Type B pancreatic cell (in vitro differentiated cells): ENCODE measurements at regions not wholly inside any gene's neighbourhood (a gene's known extent, or its start where the extent isn't known, plus 50 kb on each side); places are given as distances from the start of the nearest gene placed in this dataset.

Experiments
- DNase-seq: peaks from one replicate; pipeline ENCODE4 v3.0.0; 2021; ENCODE audit warnings: mixed read lengths; ENCODE audit not compliant: unreplicated experiment; ENCODE audit errors: extremely low spot score
- H3K27ac Mint-ChIP-seq: 2 replicates; pipeline ENCODE4 v1.8.0; 2021; ENCODE audit warnings: mild to moderate bottlenecking, mixed read lengths
- H3K27me3 Mint-ChIP-seq: 2 replicates; pipeline ENCODE4 v1.8.0; 2021; ENCODE audit warnings: mixed read lengths
- H3K36me3 Mint-ChIP-seq: 2 replicates; pipeline ENCODE4 v1.8.0; 2021; ENCODE audit warnings: mixed read lengths
- H3K4me1 Mint-ChIP-seq: one replicate; pipeline ENCODE4 v1.8.0; 2021; ENCODE audit warnings: mixed read lengths; ENCODE audit not compliant: unreplicated experiment
- H3K4me3 Mint-ChIP-seq: 2 replicates; pipeline ENCODE4 v1.8.0; 2021; ENCODE audit warnings: mild to moderate bottlenecking, mixed read lengths
- H3K9me3 Mint-ChIP-seq: 2 replicates; pipeline ENCODE4 v1.8.0; 2021; ENCODE audit warnings: mixed read lengths
- CTCF ChIP-seq: fragments of 200-600 bp; sonication (generic); conservative IDR thresholded peaks from 2 replicates; pipeline ENCODE4 v1.5.0; 2021; ENCODE audit warnings: antibody characterized with exemption, mild to moderate bottlenecking

- H3K27ac Mint-ChIP-seq = no peak overlapping the region
- H3K4me1 Mint-ChIP-seq = no peaks in the 10 kb centered on the region
- no peak for DNase-seq
- no peaks in the 10 kb centered on the region for H3K36me3 Mint-ChIP-seq
- no peaks in the 10 kb centered on the region for H3K27me3 Mint-ChIP-seq
- no peaks in the 10 kb centered on the region for H3K9me3 Mint-ChIP-seq
- TF ChIP-seq CTCF = no peak
- no peak overlapping the region for H3K4me3 Mint-ChIP-seq
These were observed 544.3 kb upstream of the CNKSR2 start for GRCh38 chrX:20829665-20830491.

- Mint-ChIP-seq H3K4me1 (no peaks in the 10 kb centered on the region), H3K9me3 (no peaks in the 10 kb centered on the region), H3K27ac (no peak overlapping the region), H3K36me3 (no peaks in the 10 kb centered on the region), H3K27me3 (no peaks in the 10 kb centered on the region), H3K4me3 (no peak overlapping the region)
- TF ChIP-seq CTCF = no peak
- DNase-seq = no peak
These were observed 548.2 kb upstream of the CNKSR2 start for GRCh38 chrX:20825984-20826383.

- Mint-ChIP-seq H3K9me3 (peaks cover 5% of the 10 kb centered on the region), H3K27ac (no peak overlapping the region), H3K4me1 (no peaks in the 10 kb centered on the region), H3K36me3 (no peaks in the 10 kb centered on the region), H3K4me3 (no peak overlapping the region), H3K27me3 (no peaks in the 10 kb centered on the region)
- no peak for TF ChIP-seq CTCF
- no peak for DNase-seq
These were observed 537.3 kb upstream of the RPS6KA3 start for GRCh38 chrX:20803971-20804370.

GRCh38 chrX:20802036-20802435 lies 535.3 kb upstream of the RPS6KA3 start:
- no peak for TF ChIP-seq CTCF
- H3K36me3 Mint-ChIP-seq = no peaks in the 10 kb centered on the region
- H3K27ac Mint-ChIP-seq = no peak overlapping the region
- H3K4me1 Mint-ChIP-seq = no peaks in the 10 kb centered on the region
- no peaks in the 10 kb centered on the region for H3K27me3 Mint-ChIP-seq
- peaks cover 5% of the 10 kb centered on the region for H3K9me3 Mint-ChIP-seq
- no peak overlapping the region for H3K4me3 Mint-ChIP-seq
- DNase-seq = no peak

- H3K27ac Mint-ChIP-seq = no peak overlapping the region
- H3K4me3 Mint-ChIP-seq = no peak overlapping the region
- no peak for DNase-seq
- H3K4me1 Mint-ChIP-seq = no peaks in the 10 kb centered on the region
- no peaks in the 10 kb centered on the region for H3K27me3 Mint-ChIP-seq
- peaks cover 5% of the 10 kb centered on the region for H3K9me3 Mint-ChIP-seq
- no peaks in the 10 kb centered on the region for H3K36me3 Mint-ChIP-seq
- no peak for TF ChIP-seq CTCF
These were observed 529.7 kb upstream of the RPS6KA3 start for GRCh38 chrX:20796450-20796849.
